ENCODE measurements at regions not wholly inside any gene's neighbourhood (a gene's known extent, or its start where the extent isn't known, plus 50 kb on each side); places are given as distances from the start of the nearest gene placed in this dataset.

DNA sequence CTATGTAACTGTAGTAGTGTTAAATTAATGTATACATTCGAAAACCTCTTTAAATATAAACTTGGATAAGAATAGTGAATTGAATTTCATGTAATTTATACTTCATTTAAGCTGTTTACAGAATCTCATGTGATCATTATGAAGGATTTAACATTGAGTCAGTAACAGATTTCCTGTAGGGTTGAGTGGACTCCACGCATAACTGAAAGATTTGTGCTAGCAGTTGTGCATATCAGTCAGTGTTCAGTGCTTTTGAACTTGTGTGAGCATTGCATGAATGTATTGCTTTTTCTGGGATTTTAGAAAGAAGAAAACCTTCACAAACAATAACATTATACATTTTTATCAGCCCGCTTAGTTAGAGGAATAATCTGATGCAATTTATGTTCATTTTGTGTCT, 1435.3 kb downstream of the LRFN5 start:
- Histone ChIP-seq H3K4me1 (ENCODE audit: insufficient read depth, low read length) (no peaks in the 10 kb centered on the region), H3K9me3 (ENCODE audit: insufficient read depth, low read length, severe bottlenecking) (no peaks in the 10 kb centered on the region), H3K79me2 (ENCODE audit: insufficient read depth, low read length) (no peaks in the 10 kb centered on the region), H2AFZ (ENCODE audit: low read depth, low read length) (no peak overlapping the region), H3K9ac (ENCODE audit: low read depth, low read length) (no peak overlapping the region), H3K4me2 (ENCODE audit: insufficient read depth, low read length) (no peak overlapping the region), H3K27ac (ENCODE audit: low read length) (no peak overlapping the region), H3K27me3 (ENCODE audit: insufficient read depth, low read length, poor library complexity) (no peaks in the 10 kb centered on the region), H3K4me3 (ENCODE audit: low read depth in 1 of 2, low read length in 2 of 2) (no peak overlapping the region), H4K20me1 (ENCODE audit: insufficient read depth, low read length) (no peaks in the 10 kb centered on the region), H3K36me3 (ENCODE audit: insufficient read depth, low read length) (no peaks in the 10 kb centered on the region)
- no peak for DNase-seq
- TF ChIP-seq CTCF (IDR thresholded peaks at IDR 0.05; ENCODE audit: borderline replicate concordance, extremely low read depth, low read length, poor library complexity, severe bottlenecking), result no peak
- no peak for TF ChIP-seq EZH2 (IDR thresholded peaks at IDR 0.05; ENCODE audit: borderline replicate concordance, low read depth, low read length, severe bottlenecking)
- ATAC-seq (ENCODE audit: insufficient read depth, low read depth), result no peak

DNA sequence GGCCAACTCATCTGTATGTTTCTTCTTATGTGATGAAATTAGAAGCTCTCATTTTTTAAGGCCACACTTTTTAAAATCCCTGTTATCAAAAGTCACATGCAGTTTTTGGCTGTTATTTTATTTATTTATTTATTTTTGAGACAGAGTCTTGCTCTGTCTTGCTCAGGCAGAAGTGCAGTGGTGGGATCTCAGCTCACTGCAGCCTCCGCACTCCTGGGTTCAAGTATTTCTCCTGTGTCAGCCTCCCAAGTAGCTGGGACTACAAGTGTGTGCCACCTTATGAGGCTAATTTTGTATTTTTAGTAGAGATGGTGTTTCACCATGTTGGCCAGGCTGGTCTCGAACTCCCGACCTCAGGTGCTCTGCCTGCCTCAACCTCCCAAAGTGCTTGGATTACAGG, 1434.5 kb downstream of the LRFN5 start:
- Histone ChIP-seq H3K9me3 (ENCODE audit: insufficient read depth, low read length, severe bottlenecking) (no peaks in the 10 kb centered on the region), H3K9ac (ENCODE audit: low read depth, low read length) (no peak overlapping the region), H3K4me3 (ENCODE audit: low read depth in 1 of 2, low read length in 2 of 2) (no peak overlapping the region), H3K4me1 (ENCODE audit: insufficient read depth, low read length) (no peaks in the 10 kb centered on the region), H2AFZ (ENCODE audit: low read depth, low read length) (no peak overlapping the region), H3K27ac (ENCODE audit: low read length) (no peak overlapping the region), H4K20me1 (ENCODE audit: insufficient read depth, low read length) (no peaks in the 10 kb centered on the region), H3K27me3 (ENCODE audit: insufficient read depth, low read length, poor library complexity) (no peaks in the 10 kb centered on the region), H3K79me2 (ENCODE audit: insufficient read depth, low read length) (no peaks in the 10 kb centered on the region), H3K4me2 (ENCODE audit: insufficient read depth, low read length) (no peak overlapping the region), H3K36me3 (ENCODE audit: insufficient read depth, low read length) (no peaks in the 10 kb centered on the region)
- ATAC-seq (ENCODE audit: insufficient read depth, low read depth) (no peak), DNase-seq (no peak)
- TF ChIP-seq EZH2 (IDR thresholded peaks at IDR 0.05; ENCODE audit: borderline replicate concordance, low read depth, low read length, severe bottlenecking) (no peak), CTCF (IDR thresholded peaks at IDR 0.05; ENCODE audit: borderline replicate concordance, extremely low read depth, low read length, poor library complexity, severe bottlenecking) (no peak)

DNA sequence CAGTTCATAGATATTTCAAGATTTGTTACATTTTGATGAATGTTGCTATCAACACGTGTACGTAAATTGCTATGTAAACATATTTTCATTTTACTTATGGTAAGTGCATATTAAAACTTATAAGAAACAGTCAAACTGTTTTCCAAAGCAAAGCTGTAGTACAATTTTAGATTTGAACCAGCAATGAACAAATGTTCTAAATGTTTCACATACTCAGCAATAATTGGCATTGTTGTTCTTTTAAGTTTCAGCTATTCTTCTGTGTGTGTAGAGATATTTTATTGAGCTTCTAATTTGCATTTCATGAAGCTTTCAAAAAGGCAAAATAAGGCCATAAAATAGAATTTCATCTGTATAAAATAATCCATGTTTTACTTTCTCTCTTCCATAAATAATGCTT, 1433.2 kb downstream of the LRFN5 start:
- Histone ChIP-seq H3K9ac (ENCODE audit: low read depth, low read length) (no peak overlapping the region), H3K4me1 (ENCODE audit: insufficient read depth, low read length) (no peaks in the 10 kb centered on the region), H3K4me3 (ENCODE audit: low read depth in 1 of 2, low read length in 2 of 2) (no peak overlapping the region), H3K27me3 (ENCODE audit: insufficient read depth, low read length, poor library complexity) (no peaks in the 10 kb centered on the region), H2AFZ (ENCODE audit: low read depth, low read length) (no peak overlapping the region), H3K9me3 (ENCODE audit: insufficient read depth, low read length, severe bottlenecking) (no peaks in the 10 kb centered on the region), H3K79me2 (ENCODE audit: insufficient read depth, low read length) (no peaks in the 10 kb centered on the region), H4K20me1 (ENCODE audit: insufficient read depth, low read length) (no peaks in the 10 kb centered on the region), H3K27ac (ENCODE audit: low read length) (no peak overlapping the region), H3K4me2 (ENCODE audit: insufficient read depth, low read length) (no peak overlapping the region), H3K36me3 (ENCODE audit: insufficient read depth, low read length) (no peaks in the 10 kb centered on the region)
- TF ChIP-seq EZH2 (IDR thresholded peaks at IDR 0.05; ENCODE audit: borderline replicate concordance, low read depth, low read length, severe bottlenecking) (no peak), CTCF (IDR thresholded peaks at IDR 0.05; ENCODE audit: borderline replicate concordance, extremely low read depth, low read length, poor library complexity, severe bottlenecking) (no peak)
- ATAC-seq (ENCODE audit: insufficient read depth, low read depth), result no peak
- DNase-seq, result no peak

DNA sequence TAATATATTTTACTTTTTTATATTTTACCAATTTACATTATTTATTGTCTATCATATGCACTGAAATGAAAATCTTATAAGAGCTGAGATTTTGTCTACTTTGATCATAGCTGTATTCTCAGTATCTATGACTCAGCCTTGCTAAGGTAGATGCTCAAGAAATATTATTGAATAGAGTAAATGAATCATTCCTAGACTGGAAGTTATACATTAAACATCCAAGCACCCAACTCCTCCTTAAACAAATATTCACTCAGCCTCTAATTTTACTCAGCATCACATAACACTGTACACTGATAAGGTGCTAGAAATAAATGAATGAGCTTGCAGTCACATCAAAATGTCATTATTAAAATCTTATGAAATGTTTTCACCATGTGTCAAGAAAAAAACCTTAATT, 1424.9 kb downstream of the LRFN5 start:
- ATAC-seq (ENCODE audit: insufficient read depth, low read depth) (no peak), DNase-seq (no peak)
- Histone ChIP-seq H3K4me3 (ENCODE audit: low read depth in 1 of 2, low read length in 2 of 2) (no peak overlapping the region), H4K20me1 (ENCODE audit: insufficient read depth, low read length) (no peaks in the 10 kb centered on the region), H2AFZ (ENCODE audit: low read depth, low read length) (no peak overlapping the region), H3K4me1 (ENCODE audit: insufficient read depth, low read length) (no peaks in the 10 kb centered on the region), H3K36me3 (ENCODE audit: insufficient read depth, low read length) (no peaks in the 10 kb centered on the region), H3K4me2 (ENCODE audit: insufficient read depth, low read length) (no peak overlapping the region), H3K79me2 (ENCODE audit: insufficient read depth, low read length) (no peaks in the 10 kb centered on the region), H3K27me3 (ENCODE audit: insufficient read depth, low read length, poor library complexity) (no peaks in the 10 kb centered on the region), H3K27ac (ENCODE audit: low read length) (no peak overlapping the region), H3K9me3 (ENCODE audit: insufficient read depth, low read length, severe bottlenecking) (no peaks in the 10 kb centered on the region), H3K9ac (ENCODE audit: low read depth, low read length) (no peak overlapping the region)
- TF ChIP-seq EZH2 (IDR thresholded peaks at IDR 0.05; ENCODE audit: borderline replicate concordance, low read depth, low read length, severe bottlenecking), result no peak
- TF ChIP-seq CTCF (IDR thresholded peaks at IDR 0.05; ENCODE audit: borderline replicate concordance, extremely low read depth, low read length, poor library complexity, severe bottlenecking), result no peak

All from DND-41 (cell line).